T47D (cell line): ENCODE measurements at regions not wholly inside any gene's neighbourhood (a gene's known extent, or its start where the extent isn't known, plus 50 kb on each side); places are given as distances from the start of the nearest gene placed in this dataset.

Experiments used
- DNase-seq, 2 experiments: peaks; one replicate each; pipeline versions ENCODE4 v3.0.0 to v3.0.0-alpha.2; 2011 to 2012; ENCODE audit warnings: low read depth in 1 of 2, low spot score in 1 of 2
- JUND ChIP-seq: IDR thresholded peaks from 2 replicates; pipeline ENCODE4 v1.6.1; 2012; ENCODE audit warnings: low read depth
- in situ Hi-C: cut with HindIII; loops from 2 replicates; pipeline ENCODE4 v1.10.0; 2016; ENCODE audit warnings: low sequenced_read_pairs, low pct_unique_long_range_greater_than_20kb

- TF ChIP-seq JUND: no peak
- no peak for DNase-seq
- in situ Hi-C loops: no loop called here
Observed at GRCh38 chr5:162360373-162360931, 292.9 kb downstream of the GABRG2 start.

GRCh38 chr5:162372256-162372655 is 304.7 kb downstream of the GABRG2 start:
- in situ Hi-C loops: no loop called here
- DNase-seq: no peak
- no peak for TF ChIP-seq JUND

GRCh38 chr5:162377895-162378294 is 310.3 kb downstream of the GABRG2 start:
- in situ Hi-C loops: no loop called here
- no peak for DNase-seq
- TF ChIP-seq JUND: no peak

GRCh38 chr5:162382839-162383238 is 315.3 kb downstream of the GABRG2 start:
- in situ Hi-C loops: no loop called here
- no peak for DNase-seq
- no peak for TF ChIP-seq JUND

GRCh38 chr5:162384225-162384624 is 316.7 kb downstream of the GABRG2 start:
- in situ Hi-C loops: no loop called here

GRCh38 chr5:162391833-162392232 is 324.3 kb downstream of the GABRG2 start:
- no peak for TF ChIP-seq JUND
- in situ Hi-C loops: no loop called here
- DNase-seq: no peak

More at GRCh38 chr5:162384225-162384624, 316.7 kb downstream of the GABRG2 start:
- no peak for DNase-seq
- no peak for TF ChIP-seq JUND

- in situ Hi-C loops: no loop called here
- DNase-seq: no peak
- TF ChIP-seq JUND: no peak
Observed at GRCh38 chr5:162392336-162392735, 324.8 kb downstream of the GABRG2 start.

- in situ Hi-C loops: no loop called here
- no peak for DNase-seq
- TF ChIP-seq JUND: no peak
Observed at GRCh38 chr5:162393534-162393933, 326.0 kb downstream of the GABRG2 start.

- in situ Hi-C loops: no loop called here
- DNase-seq: no peak
- TF ChIP-seq JUND: no peak
Observed at GRCh38 chr5:162407614-162408013, 340.0 kb downstream of the GABRG2 start.

- DNase-seq: no peak
- TF ChIP-seq JUND: no peak
- in situ Hi-C loops: no loop called here
Observed at GRCh38 chr5:162410365-162410764, 342.8 kb downstream of the GABRG2 start.

- in situ Hi-C loops: no loop called here
- no peak for DNase-seq
- no peak for TF ChIP-seq JUND
Observed at GRCh38 chr5:162429142-162429541, 361.6 kb downstream of the GABRG2 start.

- TF ChIP-seq JUND: no peak
- no peak for DNase-seq
- in situ Hi-C loops: no loop called here
Observed at GRCh38 chr5:162434281-162434680, 366.7 kb downstream of the GABRG2 start.

- peak in 1 of 2 experiments; percentile 47 for DNase-seq
- TF ChIP-seq JUND: peak; percentile 84; the same call in 1 of the 2 replicates
- in situ Hi-C loops: no loop called here
Observed at GRCh38 chr5:162436055-162436454, 368.5 kb downstream of the GABRG2 start.

GRCh38 chr5:162444129-162444762 is 376.7 kb downstream of the GABRG2 start:
- DNase-seq: no peak
- in situ Hi-C loops: no loop called here
- TF ChIP-seq JUND: no peak
